GM21529 (cell line): ENCODE measurements at regions not wholly inside any gene's neighbourhood (a gene's known extent, or its start where the extent isn't known, plus 50 kb on each side); places are given as distances from the start of the nearest gene placed in this dataset.
"Not testable (repeated sequence)": the region's sequence is repeated elsewhere in the genome, so short reads cannot be mapped to it uniquely, and the experiment has no call there.

Experiments used
- ATAC-seq: cut with Tn5 transposase; IDR thresholded peaks from one replicate; pipeline ENCODE4 v1.9.1; 2021; ENCODE audit not compliant: unreplicated experiment

DNA sequence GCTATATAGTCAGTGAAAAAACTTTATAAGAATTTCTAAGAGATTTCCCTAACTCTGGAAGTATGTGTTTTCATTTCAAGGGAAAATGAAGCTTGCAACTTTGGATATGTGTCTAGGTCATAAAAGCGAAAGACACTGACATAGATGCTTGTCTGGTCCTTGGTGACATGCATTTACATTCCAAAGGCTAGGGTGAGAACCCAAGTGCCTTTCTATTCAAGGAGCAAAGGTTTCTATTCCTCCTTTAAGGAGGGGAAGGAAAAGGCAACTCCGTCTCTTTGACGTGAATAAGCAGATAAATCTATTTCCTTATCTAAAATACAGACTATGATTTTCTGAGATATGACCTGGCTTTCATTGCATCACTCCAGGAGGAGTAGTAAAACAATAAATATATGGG, 261.1 kb downstream of the CDH7 start:
- ATAC-seq: no peak

DNA sequence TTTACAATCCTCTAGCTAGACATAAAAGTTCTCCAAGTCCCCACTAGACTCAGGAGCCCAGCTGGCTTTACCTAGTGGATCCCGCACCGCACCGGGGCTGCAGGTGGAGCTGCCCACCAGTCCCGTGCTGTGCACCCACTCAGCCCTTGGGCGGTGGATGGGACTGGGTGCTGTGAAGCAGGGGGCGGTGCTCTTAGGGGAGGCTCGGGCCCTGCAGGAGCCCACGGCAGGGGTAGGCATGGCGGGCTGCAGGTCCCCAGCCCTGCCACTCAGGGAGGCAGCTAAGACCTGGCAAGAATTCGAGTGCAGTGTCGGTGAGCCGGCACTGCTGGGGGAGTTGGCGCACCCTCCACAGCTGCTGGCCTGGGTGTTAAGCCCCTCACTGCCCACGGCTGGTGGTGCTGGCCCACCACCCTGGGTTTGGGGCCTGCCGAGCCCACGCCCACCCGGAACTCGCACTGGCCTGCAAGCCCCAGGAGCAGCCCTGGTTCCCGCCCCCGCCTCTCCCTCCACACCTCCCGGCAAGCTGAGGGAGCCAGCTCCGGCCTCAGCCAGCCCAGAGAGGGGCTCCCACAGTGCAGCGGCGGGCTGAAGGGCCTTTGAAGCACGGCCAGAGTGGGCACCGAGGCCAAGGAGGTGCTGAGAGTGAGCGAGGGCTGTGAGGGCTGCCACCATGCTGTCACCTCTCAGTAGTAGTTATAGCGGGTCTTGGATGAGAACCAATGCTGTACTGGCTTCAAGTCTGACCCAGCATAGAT, 255.2 kb downstream of the CDH7 start:
- ATAC-seq: no peak

- ATAC-seq: not testable (repeated sequence)
Observed at GRCh38 chr18:65998971-65999700, 248.3 kb downstream of the CDH7 start.

DNA sequence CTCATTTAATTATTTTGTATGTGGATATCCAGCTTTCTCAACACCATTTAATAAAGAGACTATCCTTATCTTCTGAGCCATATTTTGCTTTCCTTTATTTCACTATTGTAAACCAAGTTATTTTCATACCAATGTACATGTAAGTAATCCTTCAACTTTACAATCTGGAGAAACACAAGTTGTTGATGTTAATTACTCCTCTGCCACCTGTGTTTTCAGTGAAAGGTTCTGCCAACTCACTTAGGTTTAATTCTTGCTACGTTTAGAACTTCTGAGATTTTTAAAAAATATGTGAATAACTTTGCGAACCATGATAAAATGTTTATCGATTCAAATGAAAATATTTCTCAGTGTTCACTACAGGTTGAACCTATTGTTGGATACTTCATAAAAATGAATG, 244.4 kb downstream of the CDH7 start:
- ATAC-seq: no peak

DNA sequence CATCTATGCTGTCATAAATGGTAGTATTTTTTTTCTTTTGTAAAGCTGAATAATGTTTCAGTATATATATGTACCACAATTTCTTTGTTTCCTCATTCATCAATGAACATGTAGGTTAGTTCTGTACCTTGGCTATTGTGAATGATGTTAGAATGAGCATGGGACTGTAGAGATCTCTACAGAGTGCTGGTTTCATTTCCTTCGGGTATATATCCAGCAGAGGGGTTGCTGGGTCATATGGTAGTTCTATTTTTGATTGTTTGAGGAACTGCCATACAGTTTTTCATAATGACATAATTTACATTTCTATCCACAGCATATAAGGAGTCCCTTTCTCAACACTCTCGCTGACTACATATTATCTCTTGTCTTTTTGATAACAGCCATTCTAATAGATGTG, 243.5 kb downstream of the CDH7 start:
- ATAC-seq: no peak

- no peak for ATAC-seq
Observed at GRCh38 chr18:65990944-65991708, 240.3 kb downstream of the CDH7 start.

DNA sequence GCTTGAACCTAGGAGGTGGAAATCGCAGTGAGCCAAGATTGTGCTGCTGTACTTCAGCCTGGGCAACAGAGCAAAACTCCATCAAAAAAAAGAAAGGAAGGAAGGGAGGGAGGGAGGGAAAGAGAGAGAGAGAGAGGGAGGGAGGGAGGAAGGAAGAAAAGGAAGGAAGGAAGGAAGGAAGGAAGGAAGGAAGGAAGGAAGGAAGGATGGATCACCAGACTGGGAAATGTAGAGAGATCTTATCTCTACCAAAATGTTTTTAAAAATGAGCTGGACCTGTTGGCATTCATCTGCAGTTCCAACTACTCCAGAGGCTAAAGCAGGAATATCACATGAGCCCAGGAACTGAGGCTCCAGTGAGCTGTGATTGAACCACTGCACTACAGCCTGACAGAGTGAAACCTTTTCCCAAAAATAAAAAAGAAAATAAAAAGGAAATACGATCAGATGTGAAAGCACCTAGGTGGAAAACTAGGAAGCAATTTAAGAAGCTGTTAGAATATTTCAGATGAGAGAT, 239.4 kb downstream of the CDH7 start:
- ATAC-seq: no peak

DNA sequence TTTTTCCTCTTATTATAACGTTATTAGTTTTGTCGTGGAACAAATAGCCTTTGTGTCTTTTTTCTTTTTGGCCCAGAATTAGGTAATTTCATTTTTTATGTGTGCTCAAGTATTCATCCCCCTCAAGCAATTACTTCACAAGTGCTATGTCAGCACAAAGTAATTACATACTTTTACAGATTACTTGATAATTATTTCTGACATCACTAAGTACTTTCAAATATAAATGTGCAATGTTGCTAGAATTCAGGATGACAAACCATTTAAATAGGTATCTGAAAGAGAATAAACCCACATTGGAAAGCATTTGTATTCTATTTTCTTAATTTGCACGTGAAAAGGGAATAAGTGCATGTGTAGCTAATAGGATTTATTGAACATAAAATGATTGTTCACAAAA, 238.2 kb downstream of the CDH7 start:
- ATAC-seq: no peak

DNA sequence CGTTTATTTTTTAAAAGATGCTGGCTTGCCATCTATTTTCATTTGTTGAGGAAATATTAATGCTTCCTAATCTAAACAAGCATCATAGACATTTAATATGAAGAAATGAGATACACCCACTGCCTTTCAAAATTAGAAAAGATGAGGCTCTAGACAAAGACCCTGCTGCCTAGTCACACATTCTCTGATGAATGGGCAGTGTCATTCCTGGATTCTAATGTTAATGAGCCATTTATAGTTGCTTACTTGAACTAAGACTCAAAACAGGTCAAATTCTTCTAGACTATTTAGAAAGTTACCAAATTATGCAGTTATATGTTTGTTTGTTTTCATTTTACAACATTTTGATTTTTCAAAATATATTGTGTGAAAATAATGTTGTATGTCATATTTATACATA, 237.6 kb downstream of the CDH7 start:
- no peak for ATAC-seq

DNA sequence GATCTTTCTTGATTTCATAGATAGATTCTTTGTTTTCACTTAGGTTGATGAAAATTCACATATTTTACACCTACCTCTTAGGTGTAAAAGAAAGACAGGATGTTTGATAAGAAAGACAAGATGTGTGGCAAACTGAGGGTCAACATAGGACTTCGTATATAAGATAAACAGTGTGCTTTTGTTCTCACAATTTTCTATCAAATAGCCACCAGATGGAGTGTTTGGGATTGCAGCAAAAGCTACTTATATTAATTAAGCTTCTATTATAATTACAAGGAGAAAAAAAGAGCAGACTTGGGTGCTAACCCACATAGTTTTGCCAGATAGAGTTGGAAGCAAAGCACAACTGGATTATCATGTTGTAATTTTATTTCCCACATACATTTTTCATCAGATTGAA, 232.9 kb downstream of the CDH7 start:
- no peak for ATAC-seq

DNA sequence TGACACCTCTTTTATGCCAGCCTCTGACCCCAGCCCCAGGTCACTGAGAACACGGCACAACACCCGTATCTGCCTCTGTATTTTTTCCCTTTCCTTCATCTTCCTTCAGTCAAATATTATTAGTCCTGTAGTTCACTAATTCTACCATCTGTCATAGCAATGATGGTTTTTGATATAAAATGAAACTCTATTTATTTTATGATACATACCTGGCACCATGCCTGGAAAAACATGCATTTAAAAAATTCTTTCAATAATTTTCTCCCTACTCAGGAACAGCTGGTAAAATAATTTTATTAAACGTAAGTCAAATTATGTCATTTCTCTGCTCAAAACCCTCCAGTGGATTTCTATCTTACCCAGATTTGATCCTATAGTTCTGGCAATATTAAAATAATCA, 224.7 kb downstream of the CDH7 start:
- no peak for ATAC-seq

- no peak for ATAC-seq
Observed at GRCh38 chr18:65974758-65975157, 223.9 kb downstream of the CDH7 start.

DNA sequence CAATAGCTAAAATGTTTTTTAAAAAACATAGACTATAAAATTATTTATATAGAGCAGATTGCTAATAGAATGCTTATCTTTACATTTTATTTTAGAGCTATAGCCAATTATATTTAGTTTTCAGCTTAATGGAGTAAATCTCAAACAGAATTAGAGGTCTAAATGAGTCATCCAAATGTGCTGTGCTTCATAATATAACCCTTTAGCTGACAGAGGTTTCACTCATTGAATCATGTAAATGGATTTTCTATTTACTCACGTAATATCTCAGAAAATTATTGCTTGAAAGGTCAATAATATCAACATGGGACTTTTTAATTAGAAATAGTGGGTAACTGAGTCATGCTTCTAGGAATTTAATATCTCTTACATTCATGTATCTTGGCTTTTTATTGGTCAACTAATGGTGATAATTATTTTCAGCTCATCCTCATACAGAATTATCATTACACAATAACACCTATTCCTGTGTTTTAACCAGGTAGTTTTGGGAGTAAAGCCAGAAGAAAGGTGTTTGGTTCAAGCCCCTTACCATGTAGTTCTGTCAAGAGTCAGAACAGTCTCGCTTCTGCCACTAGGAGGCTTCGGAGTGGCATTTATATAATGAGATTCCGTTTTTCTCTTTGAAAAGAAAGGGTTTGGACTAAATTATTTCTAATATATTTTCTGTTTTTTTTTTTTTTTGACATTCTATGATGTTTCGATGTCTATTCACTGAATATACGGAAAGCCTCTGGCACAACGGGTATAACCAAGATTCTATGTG, 217.6 kb downstream of the CDH7 start:
- no peak for ATAC-seq

GRCh38 chr18:65955747-65956146, 204.9 kb downstream of the CDH7 start:
- no peak for ATAC-seq

- no peak for ATAC-seq
Observed at GRCh38 chr18:65954372-65954771, 203.6 kb downstream of the CDH7 start.

- ATAC-seq: no peak
Observed at GRCh38 chr18:65946777-65947176, 196.0 kb downstream of the CDH7 start.

GRCh38 chr18:65943268-65943667, 192.5 kb downstream of the CDH7 start:
- no peak for ATAC-seq

GRCh38 chr18:65942854-65943253, 192.0 kb downstream of the CDH7 start:
- no peak for ATAC-seq

GRCh38 chr18:65942104-65942503, 191.3 kb downstream of the CDH7 start:
- ATAC-seq: no peak

DNA sequence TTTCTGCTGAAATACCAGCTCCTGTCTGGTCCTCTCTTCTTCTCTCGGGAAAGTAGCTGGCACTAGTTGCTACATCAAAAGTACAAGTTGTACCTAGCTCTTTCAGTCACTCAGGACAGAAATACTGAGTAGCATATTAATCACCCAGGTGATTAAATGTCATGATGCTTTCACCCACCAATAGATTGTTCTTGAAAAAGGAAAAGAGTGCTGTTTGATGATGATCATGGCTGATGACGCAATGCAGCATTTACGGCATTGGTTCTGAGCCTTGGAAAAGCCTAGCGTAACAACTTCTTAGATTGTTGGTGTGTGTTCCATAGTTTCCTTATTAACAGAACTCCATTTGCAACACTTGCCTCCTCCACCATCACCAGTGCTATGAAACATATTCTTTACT, 190.7 kb downstream of the CDH7 start:
- no peak for ATAC-seq
